GM10266 (cell line): ENCODE measurements at regions not wholly inside any gene's neighbourhood (a gene's known extent, or its start where the extent isn't known, plus 50 kb on each side); places are given as distances from the start of the nearest gene placed in this dataset.
"Not testable (repeated sequence)": the region's sequence is repeated elsewhere in the genome, so short reads cannot be mapped to it uniquely, and the experiment has no call there.

Source experiments
- DNase-seq: peaks from one replicate; pipeline ENCODE4 v3.0.0; 2012; ENCODE audit errors: extremely low spot score
- CTCF ChIP-seq: IDR thresholded peaks from 2 replicates; pipeline ENCODE4 v1.5.1; 2012; ENCODE audit warnings: mild to moderate bottlenecking, low read depth; ENCODE audit not compliant: control insufficient read depth, insufficient read depth; ENCODE audit errors: missing control alignments

GRCh38 chr10:80964955-80965614 is 427.4 kb downstream of the SH2D4B start:
- no peak for TF ChIP-seq CTCF
- peak; percentile 11 for DNase-seq

DNA sequence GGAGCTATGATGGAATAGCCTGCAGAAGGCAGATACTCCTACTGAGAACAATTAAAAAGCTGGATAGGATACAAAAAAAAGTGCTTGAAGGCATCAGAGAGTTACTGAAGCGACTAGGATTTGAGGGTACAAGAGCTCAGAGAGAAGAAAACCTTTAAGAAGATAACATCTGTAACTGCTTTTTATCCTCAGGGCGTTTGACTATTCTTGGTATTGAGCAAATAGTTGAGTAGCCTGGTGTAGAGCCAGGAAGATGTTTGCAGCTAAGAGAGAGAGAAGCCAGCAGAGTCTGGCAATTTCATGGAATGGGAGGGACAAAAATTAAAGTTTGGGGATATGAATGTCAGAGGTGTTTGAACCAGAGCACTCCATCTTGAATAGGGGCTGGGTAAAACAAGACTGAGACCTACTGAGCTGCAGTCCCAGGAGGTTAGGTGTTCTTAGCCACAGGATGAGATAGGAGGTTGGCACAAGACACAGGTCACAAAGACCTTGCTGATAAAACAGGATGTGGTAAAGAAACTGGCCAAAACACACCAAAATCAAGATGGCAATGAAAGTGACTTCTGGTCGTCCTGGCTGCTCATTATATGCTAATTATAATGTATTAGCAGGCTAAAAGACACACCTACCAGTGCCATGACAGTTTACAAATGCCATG is 428.8 kb downstream of the SH2D4B start:
- TF ChIP-seq CTCF, result no peak
- no peak for DNase-seq

DNA sequence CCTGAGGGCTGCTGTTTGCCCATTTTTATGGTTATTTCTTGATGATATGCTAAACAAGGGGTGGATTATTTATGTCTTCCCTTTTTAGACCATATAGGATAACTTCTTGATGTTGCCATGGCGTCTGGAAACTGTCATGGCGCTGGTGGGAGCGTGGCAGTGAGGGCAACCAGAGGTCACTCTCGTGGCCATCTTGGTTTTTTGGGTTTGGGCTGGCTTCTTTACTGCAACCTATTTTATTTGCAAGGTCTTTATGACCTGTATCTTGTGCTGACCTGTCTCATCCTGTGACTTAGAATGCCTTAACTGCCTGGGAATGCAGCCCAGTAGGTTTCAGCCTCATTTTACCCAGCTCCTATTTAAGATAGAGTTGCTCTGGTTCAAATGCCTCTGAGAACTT is 429.7 kb downstream of the SH2D4B start:
- DNase-seq, result not testable (repeated sequence)

DNA sequence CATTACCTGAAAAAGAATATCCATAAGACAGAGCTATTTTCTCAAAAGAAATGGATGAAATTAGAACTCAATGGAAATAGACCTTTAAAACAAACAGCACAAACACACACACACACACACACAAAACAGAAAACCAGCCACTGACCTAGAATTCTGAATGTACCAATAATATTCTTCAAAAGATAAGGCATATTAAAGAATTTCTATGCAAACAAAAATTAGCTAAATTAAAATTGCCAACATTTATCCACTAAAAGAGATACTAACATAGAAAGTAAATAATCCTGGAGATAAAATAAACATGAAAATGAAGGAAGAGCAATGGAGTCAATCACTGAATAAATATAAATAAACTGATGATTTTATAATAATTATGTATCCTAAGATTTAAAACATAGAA is 431.2 kb downstream of the SH2D4B start:
- no peak for TF ChIP-seq CTCF
- DNase-seq, result no peak

DNA sequence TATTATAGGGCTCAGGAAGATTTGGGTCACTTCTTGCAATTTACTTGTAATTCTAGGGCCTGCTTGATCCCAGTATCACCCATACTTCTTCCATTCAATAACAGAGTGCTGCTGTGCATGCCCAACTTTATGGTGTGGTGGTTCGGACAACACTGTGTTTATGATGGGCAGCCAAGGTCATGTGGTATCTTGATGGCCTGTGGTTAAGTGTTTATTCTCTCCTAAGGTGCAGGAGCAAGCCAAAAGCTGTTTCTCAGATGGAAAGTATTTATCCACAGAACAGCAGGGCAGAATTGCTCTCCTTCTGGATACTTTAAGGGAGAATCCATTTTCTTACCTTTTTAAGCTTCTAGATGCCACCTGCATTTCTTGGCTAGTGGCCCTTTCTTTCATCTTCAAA is 433.8 kb downstream of the SH2D4B start:
- no peak for TF ChIP-seq CTCF
- no peak for DNase-seq

DNA sequence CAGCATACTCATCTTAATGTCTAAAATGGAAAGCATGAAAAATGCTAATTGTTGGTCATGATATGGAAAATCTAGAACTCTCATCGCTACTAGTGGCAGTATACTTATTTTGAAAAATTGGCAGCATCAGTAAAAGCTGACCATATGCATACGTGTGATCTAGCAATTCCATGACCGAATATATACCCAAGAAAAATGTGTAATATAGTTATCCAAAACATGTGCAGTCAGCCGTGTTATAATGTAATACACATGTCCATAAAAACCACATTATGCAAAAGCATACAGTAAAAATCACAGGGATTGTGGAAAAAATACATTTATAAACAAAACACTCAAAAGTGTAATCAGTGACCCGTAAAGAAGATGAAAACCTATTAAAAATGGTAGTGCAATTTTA is 439.0 kb downstream of the SH2D4B start:
- DNase-seq, result no peak
- TF ChIP-seq CTCF, result no peak

- no peak for TF ChIP-seq CTCF
- no peak for DNase-seq
These were observed 447.4 kb downstream of the SH2D4B start for GRCh38 chr10:80985102-80985501.

DNA sequence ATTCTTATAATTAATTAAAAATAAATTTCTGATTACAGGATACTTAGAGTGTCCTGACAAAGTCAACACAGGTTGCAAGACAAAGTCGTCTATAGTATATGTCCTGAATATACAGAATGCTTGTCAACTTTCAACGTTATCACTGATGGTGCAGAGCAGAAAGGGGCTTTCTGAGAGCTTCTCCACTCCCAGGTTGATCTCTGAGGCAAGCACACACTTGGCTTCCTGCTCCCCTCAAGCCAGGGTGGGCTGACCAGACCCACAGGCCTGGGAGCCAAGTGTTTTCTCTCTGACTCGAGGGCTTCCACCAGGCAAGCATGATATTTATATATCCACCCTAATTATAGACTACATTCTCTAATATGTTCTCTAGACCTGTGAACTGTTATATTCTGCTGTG is 448.9 kb downstream of the SH2D4B start:
- DNase-seq, result no peak
- TF ChIP-seq CTCF, result no peak
